Renal pelvis (tissue), 1 donor: ENCODE measurements at regions not wholly inside any gene's neighbourhood (a gene's known extent, or its start where the extent isn't known, plus 50 kb on each side); places are given as distances from the start of the nearest gene placed in this dataset.
"Not testable (repeated sequence)": the region's sequence is repeated elsewhere in the genome, so short reads cannot be mapped to it uniquely, and the experiment has no call there.

Experiments
- DNase-seq: peaks from one replicate; pipeline ENCODE4 v3.0.0-alpha.2; 2013

DNA sequence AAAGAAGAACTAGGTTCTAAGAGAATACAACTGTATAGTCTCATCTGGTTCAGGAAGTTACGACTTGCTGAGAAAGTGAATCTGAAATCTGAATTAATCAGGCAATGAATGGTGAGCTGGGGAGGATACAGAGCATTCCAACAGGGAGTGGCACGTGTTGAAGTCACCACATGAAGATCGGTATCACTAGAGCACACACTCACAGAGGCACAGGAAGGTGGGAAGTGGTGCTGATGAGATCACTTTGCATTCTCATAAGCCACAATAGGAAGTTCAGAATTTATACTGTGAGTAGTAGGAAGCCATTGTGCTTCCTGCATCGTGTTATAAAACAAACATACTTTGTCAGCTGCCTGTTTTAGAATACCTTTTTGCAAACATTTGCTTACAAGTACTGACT is 615.0 kb upstream of the DDX18 start:
- DNase-seq = no peak

DNA sequence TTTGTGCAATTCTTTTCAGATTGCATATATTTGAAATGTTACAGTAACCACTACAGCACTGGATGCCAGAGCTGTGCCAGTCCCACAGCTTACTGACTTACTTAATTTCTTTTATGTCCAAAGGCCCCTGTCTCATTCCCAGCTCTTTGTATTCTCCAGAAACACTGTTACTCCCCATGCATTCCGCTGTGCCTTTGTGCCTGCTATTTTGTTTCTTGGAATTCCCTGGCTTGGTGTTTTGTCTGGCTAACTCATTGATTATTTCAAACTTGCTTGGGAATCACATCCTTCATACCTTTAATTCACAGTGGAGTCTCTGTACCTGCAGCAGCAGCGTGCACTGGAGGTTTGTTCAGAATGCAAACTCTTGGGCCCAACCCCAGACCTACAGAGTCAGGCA is 601.9 kb upstream of the DDX18 start:
- DNase-seq = no peak

DNA sequence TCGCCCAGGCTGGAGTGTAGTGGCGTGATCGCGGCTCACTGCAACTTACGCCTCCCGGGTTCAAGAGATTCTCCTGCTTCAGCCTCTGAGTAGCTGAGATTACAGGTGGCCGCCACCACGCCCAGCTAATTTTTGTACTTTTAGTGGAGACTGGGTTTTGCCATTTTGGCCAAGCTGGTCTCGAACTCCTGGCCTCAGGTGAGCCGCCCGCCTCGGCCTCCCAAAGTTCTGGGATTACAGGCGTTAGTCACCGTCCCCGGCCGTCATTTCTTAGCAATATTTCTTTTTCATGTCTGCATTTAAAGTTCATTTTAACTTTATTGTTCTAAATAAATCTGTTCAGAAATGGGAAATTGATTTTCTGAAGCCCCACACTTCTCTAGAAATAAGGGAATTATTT is 597.3 kb upstream of the DDX18 start:
- no peak for DNase-seq

DNA sequence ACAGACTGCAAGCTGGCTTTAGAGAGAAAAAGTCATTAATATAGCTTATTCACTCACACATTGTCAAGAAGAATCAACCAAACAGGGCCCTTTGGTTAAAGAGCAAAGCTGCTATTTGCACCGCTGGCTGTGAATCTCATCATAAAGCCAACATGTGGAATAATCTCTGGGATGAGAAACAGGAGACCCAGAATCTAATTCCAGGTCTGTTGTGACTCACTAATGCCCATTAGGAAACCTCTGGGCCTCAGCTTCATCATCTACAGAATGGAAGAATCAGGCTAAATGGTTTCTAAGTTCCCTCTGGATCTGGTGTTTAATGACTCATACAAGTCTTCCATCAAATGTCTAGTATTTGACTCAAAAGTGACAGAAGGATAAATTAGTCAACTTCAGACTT is 591.7 kb upstream of the DDX18 start:
- DNase-seq = no peak

DNA sequence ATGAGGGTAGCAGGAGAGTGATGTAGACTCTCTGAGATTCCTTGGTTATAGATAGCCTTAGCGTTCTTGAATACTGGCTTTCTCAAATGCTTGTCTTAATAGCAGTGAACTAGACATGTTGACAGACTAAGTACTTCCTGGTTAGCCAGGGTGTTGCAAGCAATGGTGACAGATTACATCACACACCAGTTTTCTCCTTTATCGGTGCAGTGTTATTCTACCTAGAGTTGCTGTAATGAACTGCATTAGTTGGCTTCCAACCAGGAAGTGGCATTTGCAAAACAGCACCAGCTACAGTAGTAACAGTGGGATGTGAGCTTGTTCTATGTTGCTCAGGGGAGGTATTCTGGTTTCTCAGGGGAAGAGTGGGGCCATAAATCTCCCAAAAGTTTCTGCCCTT is 582.2 kb upstream of the DDX18 start:
- DNase-seq = no peak

DNA sequence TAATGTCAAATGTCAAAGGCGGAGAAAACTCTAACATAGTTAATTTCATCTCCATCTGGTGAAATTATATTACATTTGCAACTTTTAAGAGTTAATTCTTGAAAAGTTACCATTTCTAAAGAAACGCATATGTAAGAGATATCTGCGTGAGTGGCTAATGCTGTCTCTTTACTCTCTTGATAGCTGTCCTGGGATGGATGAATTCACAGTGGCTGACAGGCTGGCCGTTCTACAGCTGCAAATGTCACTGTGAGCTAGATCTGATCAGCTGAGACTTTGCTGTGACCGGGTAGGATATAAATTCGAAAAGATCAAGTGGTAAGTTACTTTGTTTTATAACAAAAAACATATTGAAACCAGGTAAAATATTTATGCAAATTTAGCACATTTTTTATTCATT is 557.1 kb upstream of the DDX18 start:
- DNase-seq = no peak

DNA sequence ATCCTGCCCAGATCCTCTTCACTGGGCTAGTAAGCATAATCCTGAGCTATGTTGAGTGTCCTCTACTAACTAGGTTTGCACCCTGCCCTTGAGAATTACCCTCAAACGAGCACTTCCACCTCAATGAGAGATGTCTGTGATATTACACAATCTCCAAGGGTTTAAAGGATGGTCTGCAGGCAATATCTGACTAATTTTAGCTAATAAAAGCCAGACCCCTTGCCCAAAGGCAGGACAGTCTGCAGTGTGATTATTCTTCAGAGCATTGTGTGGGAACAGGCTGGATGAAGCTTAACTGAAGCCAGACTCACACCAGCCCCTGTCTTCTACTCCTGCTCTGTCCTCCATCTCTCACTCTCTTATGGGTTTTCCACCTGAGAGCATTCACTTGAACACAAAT is 544.9 kb upstream of the DDX18 start:
- no peak for DNase-seq

DNA sequence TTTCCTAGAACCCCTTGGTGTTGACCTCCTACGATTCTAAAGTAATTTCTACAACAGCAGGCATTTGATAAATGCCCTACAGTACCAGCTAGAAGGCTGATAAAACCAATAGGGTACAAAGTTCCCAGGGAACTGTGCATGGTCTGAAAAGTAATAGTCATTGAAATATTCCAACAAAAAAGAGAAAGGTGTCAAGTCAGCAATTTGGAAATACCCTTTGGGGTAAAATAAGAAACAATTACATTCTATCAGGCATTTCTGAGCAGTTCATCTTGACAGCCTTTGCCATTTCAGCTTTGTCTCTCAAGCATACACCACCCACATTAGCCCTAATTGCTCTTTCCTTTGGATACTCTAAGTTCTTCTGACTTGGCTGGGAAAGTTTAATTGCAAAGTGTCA is 542.9 kb upstream of the DDX18 start:
- DNase-seq = no peak

DNA sequence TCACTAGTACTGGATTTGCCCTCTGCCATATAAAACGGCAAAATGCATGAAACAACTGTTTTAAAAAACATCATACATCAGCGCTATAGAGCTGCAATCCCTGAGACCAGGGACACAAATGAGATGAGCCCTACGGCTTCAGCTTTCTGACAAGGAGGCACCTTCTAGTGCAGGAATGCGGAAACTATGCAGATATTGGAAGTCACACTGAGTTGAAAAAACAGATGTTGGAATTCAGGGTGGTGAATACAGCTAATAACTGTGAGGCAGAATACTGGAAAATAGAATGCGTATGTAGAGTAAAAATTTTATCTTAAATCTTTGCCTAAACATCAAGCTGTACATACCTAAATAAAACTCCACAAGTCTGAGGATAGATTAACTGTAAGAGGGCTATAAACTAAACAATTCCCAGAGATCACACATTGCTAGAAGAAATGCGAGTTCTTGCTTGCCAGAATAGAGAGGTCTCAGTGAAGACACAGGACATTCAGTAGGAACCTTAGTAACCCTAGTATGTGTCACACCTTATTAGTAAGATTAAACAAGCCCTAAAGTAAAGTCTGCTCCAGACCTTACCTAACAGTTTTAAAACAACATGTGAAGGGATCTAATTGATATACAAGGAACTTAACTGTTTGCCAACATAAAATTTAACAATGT is 541.4 kb upstream of the DDX18 start:
- DNase-seq = peak; percentile 8

DNA sequence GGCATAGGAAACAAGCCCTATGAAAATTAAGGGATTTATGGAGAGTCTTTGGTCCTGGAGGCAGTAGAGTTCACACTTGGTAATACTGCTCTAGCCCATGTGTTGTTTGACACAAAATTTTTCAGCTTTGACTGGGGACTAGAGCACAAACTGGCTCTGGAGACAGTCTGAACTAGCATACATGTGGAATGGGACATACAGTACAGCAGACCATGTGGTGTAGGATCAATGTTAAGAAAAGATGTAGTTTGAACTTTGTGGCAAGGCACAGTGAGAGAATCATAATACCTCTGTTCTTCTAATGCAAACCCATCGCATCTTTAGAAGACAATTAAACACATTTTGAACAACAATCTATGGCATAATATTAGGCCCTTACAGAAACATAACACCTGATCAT is 521.5 kb upstream of the DDX18 start:
- DNase-seq = no peak

DNA sequence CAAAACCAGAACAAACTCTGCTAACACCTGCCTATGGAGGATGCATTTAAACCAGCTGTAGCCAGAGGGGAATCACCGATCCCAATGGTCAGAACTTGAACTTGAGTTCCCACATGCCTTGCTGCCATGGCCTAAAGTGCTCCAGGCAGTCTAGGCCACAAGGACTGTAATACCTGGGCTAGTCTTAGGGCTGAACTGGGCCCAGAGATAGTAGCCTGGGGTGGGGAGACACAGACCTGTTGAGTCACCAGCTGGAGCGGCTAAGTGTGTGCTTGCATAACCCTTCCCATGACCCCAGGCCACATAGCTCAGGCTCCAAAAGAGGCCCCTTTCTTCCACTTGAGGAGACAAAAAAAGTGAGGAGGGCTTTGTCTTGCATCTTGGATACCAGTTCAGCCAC is 515.0 kb upstream of the DDX18 start:
- no peak for DNase-seq

DNA sequence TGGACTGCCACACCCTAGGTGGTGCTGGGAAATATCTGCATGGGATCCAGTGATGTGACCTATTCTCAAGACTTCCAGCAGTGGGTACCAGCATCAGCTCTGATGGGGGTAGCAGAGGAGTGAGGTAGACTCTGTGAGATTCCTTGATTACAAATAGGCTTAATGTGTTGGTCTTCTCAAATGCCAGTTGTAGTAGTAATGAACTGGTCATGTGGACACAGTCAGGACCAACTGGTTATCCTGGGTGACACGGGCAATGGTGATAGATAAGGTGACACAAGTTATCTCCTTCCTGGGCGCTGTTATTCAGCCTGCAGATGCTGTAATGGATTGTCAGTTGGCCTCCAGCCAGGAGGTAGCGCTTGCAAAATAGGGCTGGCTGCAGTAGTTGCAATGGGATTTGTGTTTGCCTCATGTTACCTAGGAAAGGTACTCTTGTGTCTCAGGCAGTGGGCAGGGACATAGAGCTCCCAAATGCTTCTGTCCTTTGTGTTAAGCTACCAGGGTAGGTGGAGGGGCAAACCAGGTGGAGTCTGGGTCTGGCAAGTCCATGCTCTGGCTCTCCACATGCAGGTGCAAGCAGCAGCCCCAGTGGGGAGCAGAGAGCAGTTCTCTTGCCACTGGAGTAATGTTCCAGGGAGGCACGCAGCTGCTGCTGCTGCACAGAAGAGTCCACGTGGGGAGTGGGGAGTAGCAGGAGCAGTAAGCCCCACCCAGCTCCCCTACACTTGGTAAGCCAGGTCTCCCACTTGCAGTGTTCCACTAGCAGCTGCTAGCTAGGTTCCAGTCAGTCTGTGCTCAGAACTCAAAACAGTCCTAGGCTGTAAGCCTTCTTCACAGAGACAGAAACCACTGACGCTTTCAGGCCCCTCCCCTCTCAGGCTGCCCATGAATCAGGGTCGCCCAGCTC is 505.4 kb upstream of the DDX18 start:
- DNase-seq = no peak

DNA sequence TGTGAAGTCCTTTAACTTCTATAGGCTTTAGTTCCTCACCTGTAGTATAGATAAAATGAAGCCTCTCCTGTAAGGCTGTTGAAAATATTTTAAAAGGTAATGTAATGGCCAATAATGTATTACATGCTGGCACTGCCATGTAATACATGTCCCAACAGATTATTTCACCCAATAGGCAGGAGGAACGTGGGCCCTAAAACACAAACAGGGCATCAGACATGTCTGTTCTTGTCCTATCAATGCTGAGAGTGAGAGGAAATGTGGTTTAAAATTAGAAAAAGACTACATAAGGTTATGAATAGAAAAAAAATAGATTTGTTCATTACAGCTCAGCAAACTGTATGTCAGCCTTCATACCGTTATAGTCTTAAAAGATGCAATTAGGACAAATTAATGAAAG is 492.7 kb upstream of the DDX18 start:
- DNase-seq = no peak

DNA sequence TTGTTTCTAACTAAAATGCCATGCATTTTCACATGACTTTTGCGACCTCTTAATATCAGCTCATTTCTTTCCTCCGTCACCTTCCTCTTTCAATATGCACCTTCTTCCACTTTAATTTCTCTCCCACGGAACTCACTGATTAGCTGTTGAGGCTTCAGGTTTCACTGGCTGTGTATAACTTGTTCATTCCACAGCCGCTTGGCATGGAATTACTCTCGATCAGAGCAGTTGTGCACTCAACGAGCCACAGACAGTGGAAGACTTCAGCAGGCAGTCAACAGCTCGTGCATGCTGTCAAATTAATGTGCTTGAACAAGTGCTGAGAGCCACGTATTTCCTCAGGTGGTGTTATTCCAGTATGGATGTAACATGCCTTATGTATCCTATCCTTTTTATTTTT is 491.2 kb upstream of the DDX18 start:
- DNase-seq = peak; percentile 14

DNA sequence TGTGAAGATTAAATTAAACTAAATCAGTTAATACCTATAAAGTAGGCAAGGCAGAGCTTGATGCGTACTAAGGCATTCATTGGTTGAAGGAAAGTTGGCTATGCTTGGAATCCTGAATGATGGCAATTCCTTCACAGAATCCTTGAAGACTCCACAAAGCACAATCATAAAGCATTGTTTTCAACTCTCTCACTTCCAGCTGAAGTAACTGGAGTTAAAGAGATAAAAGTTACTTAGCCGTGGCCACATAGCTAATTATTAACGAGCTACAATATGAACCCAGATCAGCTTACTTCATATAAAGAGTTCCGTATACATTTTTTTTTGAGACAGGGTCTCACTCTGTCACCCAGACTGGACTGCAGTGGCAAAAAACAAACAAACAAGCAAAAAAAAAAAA is 483.9 kb upstream of the DDX18 start:
- peak; percentile 38 for DNase-seq

DNA sequence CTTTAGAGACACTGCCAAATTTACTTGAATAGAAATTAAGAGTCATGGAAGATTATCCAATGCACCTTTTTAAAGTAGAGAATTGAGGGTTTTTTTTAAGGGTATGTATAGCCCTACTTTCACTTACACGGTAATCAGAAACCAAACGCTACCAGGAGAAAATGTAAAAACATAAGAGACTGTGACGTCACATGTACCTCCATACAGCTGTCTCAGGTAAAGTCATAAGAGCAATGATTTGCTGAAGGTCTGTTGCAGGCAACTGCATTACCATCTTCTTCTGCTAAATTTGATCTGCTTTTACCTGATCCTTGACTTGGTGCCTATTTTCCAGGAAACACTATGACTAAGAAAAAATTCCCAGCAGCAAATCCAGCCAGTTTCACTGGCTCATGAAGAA is 478.5 kb upstream of the DDX18 start:
- no peak for DNase-seq

DNA sequence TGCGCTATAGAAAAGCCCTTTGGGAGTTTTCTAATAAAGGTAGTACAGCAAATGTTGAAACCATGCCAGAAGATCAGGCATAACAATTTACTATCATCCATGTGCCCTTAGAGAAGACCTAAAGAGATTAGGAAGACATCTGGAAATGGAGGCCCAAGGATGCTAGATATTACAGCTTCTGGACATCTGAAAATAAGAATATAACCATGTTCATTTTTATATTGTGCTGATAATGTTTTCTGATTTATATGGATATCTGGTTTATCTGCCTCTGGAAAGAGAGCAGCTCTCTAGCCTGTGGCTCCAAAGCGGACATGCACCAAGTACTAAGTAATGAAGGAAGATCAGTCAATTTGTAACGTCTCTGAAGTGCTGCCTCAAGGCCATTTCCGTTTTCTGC is 478.0 kb upstream of the DDX18 start:
- no peak for DNase-seq

DNA sequence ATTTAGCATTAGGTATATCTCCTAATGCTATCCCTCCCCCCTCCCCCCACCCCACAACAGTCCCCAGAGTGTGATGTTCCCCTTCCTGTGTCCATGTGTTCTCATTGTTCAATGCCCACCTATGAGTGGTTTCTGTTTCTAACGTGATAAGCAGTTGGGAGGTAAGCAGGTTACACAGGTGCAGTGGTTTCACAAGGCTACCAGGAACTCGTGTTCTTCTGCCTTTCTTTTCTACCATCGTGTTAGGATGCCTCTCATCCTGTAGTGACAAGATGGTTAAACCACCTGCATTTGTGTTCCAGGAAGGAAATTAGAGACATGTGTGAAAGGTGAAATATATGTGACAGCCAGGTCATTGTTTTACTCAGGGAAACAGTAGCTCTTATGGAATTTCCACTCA is 476.5 kb upstream of the DDX18 start:
- DNase-seq = not testable (repeated sequence)

DNA sequence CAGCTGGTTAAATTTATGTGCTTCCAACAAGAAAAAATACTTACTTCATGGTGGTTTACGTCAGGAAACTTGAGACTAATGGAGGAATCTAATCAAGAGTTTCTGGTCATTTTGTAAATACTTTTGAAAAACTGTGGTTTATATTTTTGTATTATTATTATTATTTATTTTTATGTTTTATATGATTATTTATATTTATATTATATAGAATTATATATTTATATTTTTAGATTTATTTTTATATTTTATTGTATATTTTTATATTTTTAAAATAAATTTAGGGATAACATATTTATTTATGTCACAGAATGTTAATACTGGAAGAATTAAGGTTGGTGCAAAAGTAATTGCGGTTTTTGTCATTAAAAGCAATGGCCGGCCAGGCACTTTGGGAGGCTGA is 474.5 kb upstream of the DDX18 start:
- DNase-seq = no peak

DNA sequence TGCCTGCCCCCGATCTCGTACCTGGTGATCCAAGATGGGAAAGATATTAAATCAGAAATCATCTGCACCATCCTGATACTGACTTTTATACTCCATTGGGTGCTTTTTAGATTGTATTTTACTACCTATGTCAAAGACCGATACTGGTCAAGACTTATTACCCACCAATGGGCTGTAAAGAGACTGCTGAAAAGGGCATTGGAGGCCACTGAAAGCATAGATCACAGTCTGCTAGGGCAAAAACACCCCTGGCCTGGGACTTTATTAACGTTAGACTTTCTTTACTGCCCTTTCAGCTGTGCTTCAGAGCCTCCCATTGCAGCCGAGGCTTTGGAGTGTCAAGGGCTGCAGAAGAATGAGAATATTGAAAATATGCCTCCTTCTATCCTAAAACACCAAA is 472.8 kb upstream of the DDX18 start:
- no peak for DNase-seq

DNA sequence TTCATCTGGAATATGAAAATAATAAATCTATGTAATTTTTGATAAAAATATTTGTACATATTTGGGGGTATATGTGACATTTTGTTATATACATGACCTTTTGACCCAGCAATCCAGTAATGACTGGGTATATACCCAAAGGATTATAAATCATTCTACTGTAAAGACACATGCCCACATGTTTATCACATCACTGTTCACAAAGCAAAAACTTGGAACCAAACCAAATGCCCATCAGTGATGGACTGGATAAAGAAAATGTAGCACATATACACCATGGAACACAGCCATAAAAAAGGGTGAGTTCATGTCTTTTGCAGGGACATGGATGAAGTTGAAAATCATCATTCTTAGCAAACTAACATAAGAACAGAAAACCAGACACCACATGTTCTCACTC is 472.1 kb upstream of the DDX18 start:
- DNase-seq = no peak

DNA sequence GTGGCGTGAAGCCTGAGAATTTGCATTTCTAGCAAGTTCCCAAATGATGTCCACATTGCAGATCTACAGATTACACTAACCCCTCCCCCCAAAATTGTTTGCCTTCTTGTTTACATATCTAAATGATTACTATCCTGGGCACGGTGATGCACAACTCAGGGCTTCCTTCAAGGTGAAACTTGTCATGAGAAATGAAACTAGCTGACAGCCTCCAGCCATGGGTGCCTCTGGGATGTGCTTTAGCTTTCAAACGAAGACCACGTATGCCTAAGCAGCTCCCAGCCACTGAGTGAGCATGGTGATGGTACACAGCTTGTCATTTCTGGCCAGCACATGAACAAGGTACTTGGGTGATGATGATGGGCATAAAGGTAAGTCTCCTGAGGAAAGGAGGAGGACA is 464.8 kb upstream of the DDX18 start:
- no peak for DNase-seq

DNA sequence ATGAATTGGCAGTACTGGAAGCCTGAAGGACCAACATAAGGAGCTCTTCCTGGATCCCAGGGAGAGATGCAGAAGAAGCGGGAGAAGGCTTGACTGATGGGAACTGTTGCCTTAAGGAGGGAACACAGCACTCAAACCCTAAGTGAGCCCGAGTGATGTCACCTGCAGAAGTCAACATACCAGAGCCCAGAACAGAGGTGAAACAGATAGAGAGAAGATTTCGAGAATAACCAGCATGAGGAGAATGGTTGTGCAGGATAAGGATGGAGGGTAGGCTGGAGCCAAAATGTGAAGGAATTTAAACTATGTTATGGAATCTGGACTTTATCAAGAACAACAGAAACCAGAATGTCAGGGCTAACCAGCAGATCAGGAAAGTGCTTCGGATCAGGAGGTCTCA is 463.1 kb upstream of the DDX18 start:
- no peak for DNase-seq
